Progenitor cell of endocrine pancreas (in vitro differentiated cells): ENCODE measurements at regions not wholly inside any gene's neighbourhood (a gene's known extent, or its start where the extent isn't known, plus 50 kb on each side); places are given as distances from the start of the nearest gene placed in this dataset.

Source experiments
- DNase-seq: peaks from one replicate; pipeline ENCODE4 v3.0.0; 2021; ENCODE audit warnings: low spot score; ENCODE audit not compliant: unreplicated experiment
- H3K27ac Mint-ChIP-seq: 2 replicates; pipeline ENCODE4 v1.8.0; 2021; ENCODE audit warnings: mild to moderate bottlenecking, moderate library complexity, mixed read lengths
- H3K27me3 Mint-ChIP-seq: 2 replicates; pipeline ENCODE4 v1.8.0; 2021; ENCODE audit warnings: mixed read lengths
- H3K36me3 Mint-ChIP-seq: 2 replicates; pipeline ENCODE4 v1.8.0; 2022; ENCODE audit warnings: mixed read lengths; ENCODE audit not compliant: insufficient read depth
- H3K4me1 Mint-ChIP-seq: 2 replicates; pipeline ENCODE4 v1.8.0; 2021; ENCODE audit warnings: low read depth, mixed read lengths
- H3K4me3 Mint-ChIP-seq: 2 replicates; pipeline ENCODE4 v1.8.0; 2021; ENCODE audit warnings: low read depth, mild to moderate bottlenecking, moderate library complexity, mixed read lengths
- H3K9me3 Mint-ChIP-seq: 2 replicates; pipeline ENCODE4 v1.8.0; 2021; ENCODE audit warnings: low read depth, mixed read lengths
- CTCF ChIP-seq: fragments of 200-600 bp; sonication (generic); IDR thresholded peaks from one replicate; pipeline ENCODE4 v1.5.0; 2021; ENCODE audit warnings: antibody characterized with exemption, mild to moderate bottlenecking; ENCODE audit not compliant: unreplicated experiment

GRCh38 chr3:156609546-156609945, 54.6 kb upstream of the SSR3 start:
- Mint-ChIP-seq H3K9me3 (no peaks in the 10 kb centered on the region), H3K4me1 (peaks cover 14% of the 10 kb centered on the region), H3K4me3 (no peak overlapping the region), H3K36me3 (no peaks in the 10 kb centered on the region), H3K27ac (no peak overlapping the region), H3K27me3 (peaks cover 16% of the 10 kb centered on the region)
- DNase-seq: no peak
- no peak for TF ChIP-seq CTCF

- Mint-ChIP-seq H3K36me3 (no peaks in the 10 kb centered on the region), H3K9me3 (no peaks in the 10 kb centered on the region), H3K4me3 (no peak overlapping the region), H3K4me1 (peaks cover 14% of the 10 kb centered on the region), H3K27ac (no peak overlapping the region), H3K27me3 (peaks cover 16% of the 10 kb centered on the region)
- no peak for DNase-seq
- TF ChIP-seq CTCF: no peak
These were observed 53.9 kb upstream of the SSR3 start for GRCh38 chr3:156608601-156609514.

- Mint-ChIP-seq H3K27me3 (peaks cover 16% of the 10 kb centered on the region), H3K9me3 (no peaks in the 10 kb centered on the region), H3K27ac (no peak overlapping the region), H3K4me3 (no peak overlapping the region), H3K36me3 (no peaks in the 10 kb centered on the region), H3K4me1 (peaks cover 14% of the 10 kb centered on the region)
- no peak for TF ChIP-seq CTCF
- no peak for DNase-seq
These were observed 51.8 kb upstream of the SSR3 start for GRCh38 chr3:156606729-156607128.

- H3K4me1 Mint-ChIP-seq: peaks cover 14% of the 10 kb centered on the region
- H3K36me3 Mint-ChIP-seq: no peaks in the 10 kb centered on the region
- peak; percentile 18 for DNase-seq
- peaks cover 16% of the 10 kb centered on the region for H3K27me3 Mint-ChIP-seq
- peak overlapping the region; percentile 87 for H3K27ac Mint-ChIP-seq
- no peak for TF ChIP-seq CTCF
- H3K9me3 Mint-ChIP-seq: no peaks in the 10 kb centered on the region
- peak overlapping the region; percentile 72 for H3K4me3 Mint-ChIP-seq
These were observed 51.0 kb upstream of the SSR3 start for GRCh38 chr3:156605686-156606605.

- Mint-ChIP-seq H3K4me1 (peaks cover 14% of the 10 kb centered on the region), H3K36me3 (no peaks in the 10 kb centered on the region), H3K4me3 (no peak overlapping the region), H3K27ac (no peak overlapping the region), H3K27me3 (peaks cover 16% of the 10 kb centered on the region), H3K9me3 (no peaks in the 10 kb centered on the region)
- no peak for DNase-seq
- TF ChIP-seq CTCF: no peak
These were observed 49.8 kb upstream of the SSR3 start for GRCh38 chr3:156604642-156605144.
